ENCODE measurements at regions not wholly inside any gene's neighbourhood (a gene's known extent, or its start where the extent isn't known, plus 50 kb on each side); places are given as distances from the start of the nearest gene placed in this dataset.
A peak's percentile ranks its signal among the peaks of the same experiment; 100 is the strongest.

DNA sequence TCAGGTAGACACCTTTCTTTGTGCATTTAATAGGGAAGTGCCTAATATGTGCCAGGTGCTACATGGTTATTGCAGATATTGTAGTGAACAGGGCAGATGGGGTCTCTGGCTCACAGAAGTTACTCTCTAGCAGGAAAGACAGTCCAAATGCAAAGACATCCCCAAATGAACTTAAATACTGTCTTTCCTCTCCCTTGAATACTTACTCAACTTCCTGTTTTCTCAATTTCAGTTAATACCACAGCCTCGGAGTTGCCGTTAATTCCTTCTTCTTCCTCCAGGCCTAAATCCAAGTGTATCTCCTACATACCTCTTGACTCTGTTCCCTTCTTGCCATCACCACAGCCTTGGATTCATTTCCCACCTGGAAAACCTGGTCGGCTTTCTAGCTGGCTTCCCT is 134.3 kb upstream of the SESN3 start:
- TF ChIP-seq, protein P1, sequence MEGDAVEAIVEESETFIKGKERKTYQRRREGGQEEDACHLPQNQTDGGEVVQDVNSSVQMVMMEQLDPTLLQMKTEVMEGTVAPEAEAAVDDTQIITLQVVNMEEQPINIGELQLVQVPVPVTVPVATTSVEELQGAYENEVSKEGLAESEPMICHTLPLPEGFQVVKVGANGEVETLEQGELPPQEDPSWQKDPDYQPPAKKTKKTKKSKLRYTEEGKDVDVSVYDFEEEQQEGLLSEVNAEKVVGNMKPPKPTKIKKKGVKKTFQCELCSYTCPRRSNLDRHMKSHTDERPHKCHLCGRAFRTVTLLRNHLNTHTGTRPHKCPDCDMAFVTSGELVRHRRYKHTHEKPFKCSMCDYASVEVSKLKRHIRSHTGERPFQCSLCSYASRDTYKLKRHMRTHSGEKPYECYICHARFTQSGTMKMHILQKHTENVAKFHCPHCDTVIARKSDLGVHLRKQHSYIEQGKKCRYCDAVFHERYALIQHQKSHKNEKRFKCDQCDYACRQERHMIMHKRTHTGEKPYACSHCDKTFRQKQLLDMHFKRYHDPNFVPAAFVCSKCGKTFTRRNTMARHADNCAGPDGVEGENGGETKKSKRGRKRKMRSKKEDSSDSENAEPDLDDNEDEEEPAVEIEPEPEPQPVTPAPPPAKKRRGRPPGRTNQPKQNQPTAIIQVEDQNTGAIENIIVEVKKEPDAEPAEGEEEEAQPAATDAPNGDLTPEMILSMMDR (IDR thresholded peaks at IDR 0.05), result no peak
- Mint-ChIP-seq H3K27ac (ENCODE audit: unreplicated experiment) (no peak overlapping the region), H3K36me3 (ENCODE audit: low read depth) (no peaks in the 10 kb centered on the region), H3K27me3 (ENCODE audit: low read depth) (peaks cover under 1% of the 10 kb centered on the region), H3K9me3 (ENCODE audit: low read depth) (no peaks in the 10 kb centered on the region), H3K4me1 (ENCODE audit: low read depth) (peaks cover 30% of the 10 kb centered on the region), H3K4me3 (ENCODE audit: unreplicated experiment) (no peak overlapping the region)
- DNase-seq (ENCODE audit: low spot score), result no peak

DNA sequence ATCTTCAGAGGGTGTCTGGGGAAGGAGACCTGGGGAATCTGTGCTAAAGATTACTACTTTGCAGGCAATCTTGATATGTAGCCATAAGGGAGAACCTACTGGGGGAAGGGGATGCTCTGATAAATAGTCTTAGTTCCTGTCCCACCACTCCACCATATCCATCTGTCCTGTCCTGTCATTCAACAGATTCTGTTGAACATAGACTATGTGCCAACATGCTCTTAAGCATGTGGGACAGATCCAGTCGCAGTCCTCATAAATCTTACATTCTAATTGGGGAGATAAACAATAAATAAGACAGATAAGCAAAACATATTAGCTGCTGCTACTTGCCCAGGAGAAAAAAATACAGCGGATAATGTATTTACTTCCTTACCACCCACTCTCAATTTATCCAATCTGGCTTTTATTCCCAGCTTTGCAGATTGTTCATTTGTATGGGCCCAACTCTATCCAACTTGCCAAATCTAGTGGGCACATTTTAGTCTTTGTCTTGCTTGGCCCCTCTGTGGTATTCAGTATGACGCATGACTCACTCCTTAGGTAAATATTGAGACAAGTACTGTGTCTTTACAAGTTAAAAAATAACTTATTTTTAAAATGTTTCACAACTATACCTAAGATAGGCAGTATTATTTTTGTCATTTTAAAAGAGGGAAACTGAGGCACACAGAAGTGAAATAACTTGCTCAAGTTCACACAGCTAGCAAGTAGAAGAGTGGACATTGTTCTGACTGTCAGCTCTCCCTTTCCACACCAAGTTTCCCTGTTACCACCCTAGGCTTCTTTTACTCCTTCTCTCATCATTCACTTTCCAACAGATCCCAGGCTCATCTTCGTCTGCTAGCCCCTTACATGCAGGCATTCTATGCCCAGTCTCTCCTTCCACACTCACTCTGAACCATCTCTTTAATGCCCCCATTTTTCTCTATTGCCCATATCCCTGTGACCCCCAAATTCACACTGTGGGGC is 133.6 kb upstream of the SESN3 start:
- H3K36me3 Mint-ChIP-seq (ENCODE audit: low read depth), result no peaks in the 10 kb centered on the region
- H3K27ac Mint-ChIP-seq (ENCODE audit: unreplicated experiment), result peak overlapping the region; percentile 67
- H3K9me3 Mint-ChIP-seq (ENCODE audit: low read depth), result no peaks in the 10 kb centered on the region
- peaks cover 38% of the 10 kb centered on the region for H3K4me1 Mint-ChIP-seq (ENCODE audit: low read depth)
- no peaks in the 10 kb centered on the region for H3K27me3 Mint-ChIP-seq (ENCODE audit: low read depth)
- TF ChIP-seq, protein P1 (IDR thresholded peaks at IDR 0.05), result no peak
- H3K4me3 Mint-ChIP-seq (ENCODE audit: unreplicated experiment), result no peak overlapping the region
- DNase-seq (ENCODE audit: low spot score), result no peak

DNA sequence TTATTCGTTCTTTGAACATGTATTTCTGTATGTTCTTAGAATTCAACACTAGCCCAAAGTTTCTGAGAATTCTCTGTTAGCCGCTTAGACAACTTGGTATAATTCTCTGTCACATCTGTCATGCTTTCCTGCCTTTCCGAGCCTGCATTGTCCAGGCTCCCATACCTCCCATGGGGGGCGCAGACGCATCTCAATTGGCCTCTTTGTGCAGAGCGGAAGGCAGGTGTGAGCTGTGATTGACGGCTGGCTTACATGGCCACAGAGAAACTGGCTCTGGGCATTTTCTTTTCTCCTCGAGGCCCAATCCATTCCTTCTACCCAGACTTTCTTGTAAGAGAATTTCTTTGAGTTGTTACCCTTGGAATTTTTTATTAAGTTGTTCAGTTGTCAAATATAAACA is 132.7 kb upstream of the SESN3 start:
- DNase-seq (ENCODE audit: low spot score), result no peak
- Mint-ChIP-seq H3K9me3 (ENCODE audit: low read depth) (no peaks in the 10 kb centered on the region), H3K27me3 (ENCODE audit: low read depth) (no peaks in the 10 kb centered on the region), H3K4me3 (ENCODE audit: unreplicated experiment) (no peak overlapping the region), H3K36me3 (ENCODE audit: low read depth) (no peaks in the 10 kb centered on the region), H3K4me1 (ENCODE audit: low read depth) (peaks cover 47% of the 10 kb centered on the region), H3K27ac (ENCODE audit: unreplicated experiment) (no peak overlapping the region)
- TF ChIP-seq, protein P1 (IDR thresholded peaks at IDR 0.05), result no peak

DNA sequence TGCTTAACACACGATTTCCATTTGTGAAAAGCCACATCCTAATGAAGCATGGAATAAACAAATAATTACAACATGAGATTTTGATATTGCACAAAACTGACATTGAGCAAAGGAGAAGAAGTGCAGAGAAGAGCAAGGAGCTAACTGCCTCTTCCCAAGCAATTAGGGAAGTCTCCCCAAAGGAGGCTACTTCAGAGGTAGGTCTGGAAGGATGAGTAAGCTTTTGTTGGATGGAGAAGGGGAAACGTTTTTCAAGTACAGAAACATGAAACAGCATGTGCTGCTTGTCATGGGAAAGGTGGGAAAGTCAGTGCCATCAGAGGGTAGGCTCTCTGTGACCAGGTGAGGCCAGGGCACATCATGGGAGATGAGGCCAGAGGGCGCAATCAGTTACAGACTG is 132.2 kb upstream of the SESN3 start:
- TF ChIP-seq, protein P1 (IDR thresholded peaks at IDR 0.05), result no peak
- no peaks in the 10 kb centered on the region for H3K9me3 Mint-ChIP-seq (ENCODE audit: low read depth)
- H3K36me3 Mint-ChIP-seq (ENCODE audit: low read depth), result no peaks in the 10 kb centered on the region
- H3K27ac Mint-ChIP-seq (ENCODE audit: unreplicated experiment), result no peak overlapping the region
- no peaks in the 10 kb centered on the region for H3K27me3 Mint-ChIP-seq (ENCODE audit: low read depth)
- H3K4me3 Mint-ChIP-seq (ENCODE audit: unreplicated experiment), result no peak overlapping the region
- no peak for DNase-seq (ENCODE audit: low spot score)
- H3K4me1 Mint-ChIP-seq (ENCODE audit: low read depth), result peaks cover 52% of the 10 kb centered on the region

DNA sequence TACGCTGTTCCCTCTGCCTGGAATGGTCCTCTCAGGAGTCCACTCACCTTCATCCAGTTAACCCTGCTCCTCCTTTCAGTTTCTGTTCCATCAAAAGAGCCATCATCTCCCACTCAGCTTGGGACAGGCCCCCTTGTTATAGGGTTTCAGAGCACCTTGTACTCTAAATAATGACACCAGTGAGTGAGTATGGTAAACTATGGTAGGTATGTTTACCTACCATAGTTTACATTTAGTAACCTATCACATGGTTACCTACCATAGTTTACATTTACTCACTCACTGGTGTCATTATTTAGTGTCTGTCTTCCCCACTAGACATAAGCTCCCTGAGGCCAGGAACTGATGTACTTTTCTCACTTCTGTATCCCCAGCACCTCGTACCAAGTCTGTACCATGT is 130.2 kb upstream of the SESN3 start:
- Mint-ChIP-seq H3K36me3 (ENCODE audit: low read depth) (no peaks in the 10 kb centered on the region), H3K9me3 (ENCODE audit: low read depth) (no peaks in the 10 kb centered on the region), H3K4me1 (ENCODE audit: low read depth) (peaks cover 58% of the 10 kb centered on the region), H3K27ac (ENCODE audit: unreplicated experiment) (no peak overlapping the region), H3K4me3 (ENCODE audit: unreplicated experiment) (no peak overlapping the region), H3K27me3 (ENCODE audit: low read depth) (no peaks in the 10 kb centered on the region)
- DNase-seq (ENCODE audit: low spot score), result no peak
- TF ChIP-seq, protein P1 (IDR thresholded peaks at IDR 0.05), result no peak

Data from chondrocyte (in vitro differentiated cells).